ENCODE measurements at regions not wholly inside any gene's neighbourhood (a gene's known extent, or its start where the extent isn't known, plus 50 kb on each side); places are given as distances from the start of the nearest gene placed in this dataset.

DNA sequence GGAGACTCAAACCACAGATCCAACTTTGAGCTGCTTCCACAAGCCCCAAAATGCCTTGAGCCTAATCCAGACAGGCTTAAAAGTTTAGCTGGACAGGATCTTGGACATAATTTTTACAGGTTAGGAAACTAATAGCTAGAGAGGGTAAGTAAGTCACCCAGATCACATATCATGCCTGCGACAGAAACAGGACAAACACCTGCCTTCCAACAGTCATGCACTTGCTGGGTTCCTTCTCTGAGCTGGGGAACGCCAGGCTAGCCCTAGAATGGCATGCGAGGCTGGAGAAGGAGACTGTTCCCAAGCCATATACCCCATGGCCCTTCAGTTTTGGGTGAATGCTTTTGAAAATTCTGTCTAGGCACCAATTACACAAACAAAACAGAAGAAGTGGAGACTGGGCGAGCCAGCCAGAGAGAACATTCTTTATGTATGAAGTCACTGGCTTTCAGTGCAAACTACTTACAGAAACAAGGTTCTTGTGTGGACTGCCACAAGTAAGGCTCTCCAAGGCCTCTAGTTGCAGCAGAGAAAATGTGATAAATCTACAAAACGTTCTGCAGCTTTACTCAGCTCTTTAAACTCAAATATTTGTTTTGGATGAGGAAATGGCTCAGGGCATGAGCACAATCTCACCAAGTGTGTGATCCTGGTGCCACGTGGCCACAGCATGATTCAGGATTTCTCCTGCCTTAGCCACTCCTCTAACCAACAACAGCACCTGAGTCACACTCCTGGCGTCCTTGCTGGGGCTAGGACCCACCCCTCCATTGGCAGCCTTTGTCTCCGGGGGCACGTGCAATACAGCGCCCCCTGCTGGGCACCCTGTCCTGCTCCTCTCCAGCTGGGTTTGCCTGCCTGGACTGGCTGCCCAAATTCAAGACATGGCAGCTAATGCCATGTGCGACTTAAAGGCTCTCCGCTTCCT, 73.4 kb upstream of the UBL3 start:
- whole genome bisulfite sequencing, result 28% methylated on average over 11 of the region's 12 CpGs
- TF ChIP-seq, protein P1, sequence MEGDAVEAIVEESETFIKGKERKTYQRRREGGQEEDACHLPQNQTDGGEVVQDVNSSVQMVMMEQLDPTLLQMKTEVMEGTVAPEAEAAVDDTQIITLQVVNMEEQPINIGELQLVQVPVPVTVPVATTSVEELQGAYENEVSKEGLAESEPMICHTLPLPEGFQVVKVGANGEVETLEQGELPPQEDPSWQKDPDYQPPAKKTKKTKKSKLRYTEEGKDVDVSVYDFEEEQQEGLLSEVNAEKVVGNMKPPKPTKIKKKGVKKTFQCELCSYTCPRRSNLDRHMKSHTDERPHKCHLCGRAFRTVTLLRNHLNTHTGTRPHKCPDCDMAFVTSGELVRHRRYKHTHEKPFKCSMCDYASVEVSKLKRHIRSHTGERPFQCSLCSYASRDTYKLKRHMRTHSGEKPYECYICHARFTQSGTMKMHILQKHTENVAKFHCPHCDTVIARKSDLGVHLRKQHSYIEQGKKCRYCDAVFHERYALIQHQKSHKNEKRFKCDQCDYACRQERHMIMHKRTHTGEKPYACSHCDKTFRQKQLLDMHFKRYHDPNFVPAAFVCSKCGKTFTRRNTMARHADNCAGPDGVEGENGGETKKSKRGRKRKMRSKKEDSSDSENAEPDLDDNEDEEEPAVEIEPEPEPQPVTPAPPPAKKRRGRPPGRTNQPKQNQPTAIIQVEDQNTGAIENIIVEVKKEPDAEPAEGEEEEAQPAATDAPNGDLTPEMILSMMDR (IDR thresholded peaks at IDR 0.05), result peak; percentile 26 to 86
- TF ChIP-seq EP300 (IDR thresholded peaks at IDR 0.05) (no peak), POLR2AphosphoS5 (IDR thresholded peaks at IDR 0.05) (peak in 2 of 3 donors; percentile 32 to 79), POLR2A (IDR thresholded peaks at IDR 0.05) (no peak)
- no peaks in the 10 kb centered on the region for H3K27me3 ChIP-seq
- H3K36me3 ChIP-seq, result no peaks in the 10 kb centered on the region
- DNase-seq (ENCODE audit: low spot score in 2 of 2), result peak in 1 of 2 donors; percentile 91
- H3K4me1 ChIP-seq, result peaks cover 64% of the 10 kb centered on the region
- H3K4me3 ChIP-seq, result no peak overlapping the region
- H3K27ac ChIP-seq, result peak overlapping the region; percentile 87
- H3K9me3 ChIP-seq, result no peaks in the 10 kb centered on the region

DNA sequence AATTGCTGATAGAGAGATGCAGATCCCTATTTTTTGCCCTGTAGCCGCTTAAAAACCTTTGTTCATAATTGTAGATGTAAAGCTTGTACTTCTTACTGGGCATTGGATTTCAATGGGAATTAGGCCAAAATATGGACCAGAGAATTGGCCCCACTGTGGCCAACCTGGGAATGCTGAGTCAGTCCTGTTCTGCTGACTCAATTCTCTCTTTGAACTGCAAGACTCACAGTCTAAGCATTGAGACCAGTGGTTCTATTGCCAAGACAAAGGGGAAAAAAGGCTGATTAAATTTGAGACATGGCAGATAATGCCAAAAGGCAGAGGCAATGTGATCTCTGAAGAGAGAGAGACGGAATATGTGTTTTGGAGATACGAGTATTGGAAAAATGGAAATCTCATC, 72.5 kb upstream of the UBL3 start:
- no peak for DNase-seq (ENCODE audit: low spot score in 2 of 2)
- Histone ChIP-seq H3K27ac (peak overlapping the region; percentile 87), H3K4me1 (peaks cover 72% of the 10 kb centered on the region), H3K36me3 (no peaks in the 10 kb centered on the region), H3K27me3 (no peaks in the 10 kb centered on the region), H3K9me3 (no peaks in the 10 kb centered on the region), H3K4me3 (no peak overlapping the region)
- 88% methylated on average over 3 of the region's 3 CpGs for WGBS
- no peak for TF ChIP-seq POLR2A (IDR thresholded peaks at IDR 0.05)
- TF ChIP-seq, protein P1 (IDR thresholded peaks at IDR 0.05), result no peak
- TF ChIP-seq POLR2AphosphoS5 (IDR thresholded peaks at IDR 0.05), result no peak

DNA sequence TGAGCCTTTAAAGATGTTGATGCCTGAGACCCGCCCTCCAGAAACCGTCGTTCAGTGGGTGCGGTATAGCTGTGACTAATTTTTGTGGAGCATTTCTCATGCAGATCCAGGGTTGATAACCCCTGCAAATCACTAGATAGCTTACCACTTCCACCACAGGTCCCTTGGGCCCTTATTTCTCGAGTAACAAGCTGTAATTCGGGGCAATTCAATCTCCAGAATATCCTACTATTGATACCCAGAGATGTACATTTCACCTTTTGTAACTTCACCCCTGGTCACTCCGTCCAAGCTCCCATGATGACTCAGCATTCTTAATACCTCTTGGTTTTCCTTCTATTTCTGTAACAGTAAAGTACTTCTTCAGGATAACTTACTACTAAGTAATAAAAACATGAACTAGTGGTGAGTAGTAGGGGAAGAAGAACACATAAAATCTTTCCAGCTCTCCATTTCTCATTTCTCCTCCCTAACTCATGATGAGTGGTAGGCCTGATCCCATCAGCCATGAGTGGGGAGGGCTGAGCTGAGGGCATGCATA, 71.9 kb upstream of the UBL3 start:
- TF ChIP-seq, protein P1 (IDR thresholded peaks at IDR 0.05), result no peak
- TF ChIP-seq POLR2A (IDR thresholded peaks at IDR 0.05), result no peak
- no peak for TF ChIP-seq POLR2AphosphoS5 (IDR thresholded peaks at IDR 0.05)
- TF ChIP-seq EP300 (IDR thresholded peaks at IDR 0.05), result no peak
- Histone ChIP-seq H3K9me3 (no peaks in the 10 kb centered on the region), H3K27me3 (no peaks in the 10 kb centered on the region), H3K36me3 (no peaks in the 10 kb centered on the region), H3K4me3 (no peak overlapping the region), H3K27ac (peak overlapping the region; percentile 87), H3K4me1 (peaks cover 72% of the 10 kb centered on the region)
- no peak for DNase-seq (ENCODE audit: low spot score in 2 of 2)
- WGBS, result 53% methylated on average over 7 of the region's 7 CpGs

DNA sequence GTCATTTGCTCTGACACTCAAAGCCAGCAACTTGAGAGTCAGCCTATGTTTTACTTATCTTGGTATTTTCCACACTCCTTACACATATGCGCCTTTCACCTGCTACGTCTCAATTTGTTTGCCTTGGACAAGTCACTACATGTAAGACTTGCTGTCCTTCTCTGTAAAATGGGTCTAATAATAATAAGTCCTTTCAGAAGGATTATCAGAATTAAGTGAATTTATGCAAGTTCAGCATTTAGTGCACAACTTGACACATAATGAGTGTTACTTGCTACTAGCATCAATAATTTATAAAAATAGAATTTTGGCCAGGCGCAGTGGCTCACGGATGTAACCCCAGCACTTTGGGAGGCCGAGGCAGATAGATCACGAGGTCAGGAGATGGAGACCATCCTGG, 71.1 kb upstream of the UBL3 start:
- H3K4me1 ChIP-seq, result peaks cover 71% of the 10 kb centered on the region
- no peaks in the 10 kb centered on the region for H3K36me3 ChIP-seq
- H3K27ac ChIP-seq, result no peak overlapping the region
- H3K27me3 ChIP-seq, result no peaks in the 10 kb centered on the region
- H3K9me3 ChIP-seq, result no peaks in the 10 kb centered on the region
- WGBS, result 95% methylated on average over 6 of the region's 6 CpGs
- TF ChIP-seq EP300 (IDR thresholded peaks at IDR 0.05) (no peak), POLR2AphosphoS5 (IDR thresholded peaks at IDR 0.05) (no peak), POLR2A (IDR thresholded peaks at IDR 0.05) (no peak)
- TF ChIP-seq, protein P1 (IDR thresholded peaks at IDR 0.05), result no peak
- H3K4me3 ChIP-seq, result no peak overlapping the region
- no peak for DNase-seq (ENCODE audit: low spot score in 2 of 2)

DNA sequence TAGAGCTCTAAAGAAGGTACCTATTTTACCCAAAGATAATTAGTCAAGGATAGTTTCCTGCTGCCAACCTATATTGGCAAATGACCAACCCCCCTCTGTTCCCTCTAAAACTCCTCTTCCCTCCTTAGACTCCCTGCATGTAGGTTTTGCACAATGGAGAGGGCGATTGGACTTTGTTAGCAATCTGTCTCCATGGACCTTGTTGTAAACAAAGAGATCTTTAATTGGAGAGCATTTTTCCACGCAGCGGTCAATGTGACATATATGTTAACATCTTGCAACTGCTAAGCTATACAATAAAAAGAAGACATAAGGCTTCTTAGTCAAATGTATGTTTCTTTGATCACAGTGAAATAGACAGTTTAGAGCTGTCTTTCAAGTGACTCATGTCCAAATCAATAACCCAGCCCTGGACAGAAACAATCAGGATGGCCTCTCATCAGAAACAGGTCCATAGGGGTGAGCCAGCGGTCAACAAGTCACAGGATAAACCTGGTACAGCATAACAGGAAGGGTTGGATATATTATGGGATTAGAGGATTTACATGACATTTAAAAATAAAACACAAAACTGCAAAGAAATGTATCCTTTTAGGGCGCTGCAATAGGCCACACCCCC, 69.7 kb upstream of the UBL3 start:
- no peak for TF ChIP-seq EP300 (IDR thresholded peaks at IDR 0.05)
- no peak for TF ChIP-seq POLR2AphosphoS5 (IDR thresholded peaks at IDR 0.05)
- no peak for TF ChIP-seq POLR2A (IDR thresholded peaks at IDR 0.05)
- TF ChIP-seq, protein P1 (IDR thresholded peaks at IDR 0.05), result no peak
- DNase-seq (ENCODE audit: low spot score in 2 of 2), result no peak
- H3K9me3 ChIP-seq, result no peaks in the 10 kb centered on the region
- no peaks in the 10 kb centered on the region for H3K36me3 ChIP-seq
- H3K27me3 ChIP-seq, result no peaks in the 10 kb centered on the region
- 92% methylated on average over 5 of the region's 5 CpGs for WGBS
- peaks cover 57% of the 10 kb centered on the region for H3K4me1 ChIP-seq
- no peak overlapping the region for H3K4me3 ChIP-seq
- no peak overlapping the region for H3K27ac ChIP-seq
